Subcutaneous abdominal adipose tissue (tissue), 5 donors: ENCODE measurements at regions not wholly inside any gene's neighbourhood (a gene's known extent, or its start where the extent isn't known, plus 50 kb on each side); places are given as distances from the start of the nearest gene placed in this dataset.

Experiments used
- H3K27ac ChIP-seq: one replicate; pipeline ENCODE4 v1.7.0; 2013; ENCODE audit warnings: low read depth, mild to moderate bottlenecking, inconsistent platforms, low read length, moderate library complexity
- H3K27me3 ChIP-seq, 5 donors: one replicate each; pipeline ENCODE4 v1.7.0; 2013; ENCODE audit warnings: low read length in 5 of 5, inconsistent platforms in 1 of 5; ENCODE audit not compliant: control insufficient read depth in 5 of 5, insufficient read depth in 4 of 5
- H3K36me3 ChIP-seq, 5 donors: one replicate each; pipeline ENCODE4 v1.7.0; 2013; ENCODE audit warnings: low read length in 5 of 5; ENCODE audit not compliant: control insufficient read depth in 5 of 5, insufficient read depth in 5 of 5
- H3K4me1 ChIP-seq, 5 donors: one replicate each; pipeline ENCODE4 v1.7.0; 2013; ENCODE audit warnings: low read length in 5 of 5, mild to moderate bottlenecking in 3 of 5, moderate library complexity in 1 of 5; ENCODE audit not compliant: control insufficient read depth in 5 of 5, insufficient read depth in 5 of 5
- H3K4me3 ChIP-seq, 5 donors: one replicate each; pipeline ENCODE4 v1.7.0; 2013; ENCODE audit warnings: low read length in 5 of 5, low read depth in 1 of 5
- H3K9ac ChIP-seq, 5 donors: one replicate each; pipeline ENCODE4 v1.7.0; 2013; ENCODE audit warnings: low read length in 5 of 5, mild to moderate bottlenecking in 4 of 5, moderate library complexity in 3 of 5
- H3K9me3 ChIP-seq, 5 donors: one replicate each; pipeline ENCODE4 v1.7.0; 2013; ENCODE audit warnings: low read length in 5 of 5; ENCODE audit not compliant: control insufficient read depth in 5 of 5
- donor health status: healthy.
- donor health status: healthy.
- donor health status: healthy.
- donor health status: healthy.
- donor health status: healthy.

DNA sequence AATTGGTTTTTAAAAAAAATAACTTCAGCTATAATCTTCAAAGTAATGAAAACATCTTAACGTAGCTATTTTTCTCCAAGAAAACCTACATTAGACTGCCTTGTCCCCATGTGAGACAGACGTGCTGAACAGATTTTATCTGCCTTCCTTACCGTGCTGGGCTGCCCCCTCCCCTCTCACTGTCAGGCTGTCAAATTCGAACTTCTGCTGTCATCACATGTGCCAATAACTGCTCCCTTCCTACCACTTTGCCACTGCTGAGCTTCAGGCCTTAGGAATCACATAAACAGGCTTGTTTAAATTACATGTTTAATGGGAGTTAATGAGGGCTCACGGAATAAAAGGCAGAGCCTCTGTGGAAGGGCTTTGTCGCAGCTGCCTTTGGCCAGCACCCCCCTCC, 77.0 kb upstream of the NHSL1 start:
- Histone ChIP-seq H3K27ac (no peak overlapping the region), H3K9me3 (no peaks in the 10 kb centered on the region), H3K4me1 (peaks cover 0 to 14% (median 10%) of the 10 kb centered on the region in 5 donors), H3K4me3 (no peak overlapping the region), H3K27me3 (no peaks in the 10 kb centered on the region), H3K36me3 (no peaks in the 10 kb centered on the region), H3K9ac (no peak overlapping the region)

DNA sequence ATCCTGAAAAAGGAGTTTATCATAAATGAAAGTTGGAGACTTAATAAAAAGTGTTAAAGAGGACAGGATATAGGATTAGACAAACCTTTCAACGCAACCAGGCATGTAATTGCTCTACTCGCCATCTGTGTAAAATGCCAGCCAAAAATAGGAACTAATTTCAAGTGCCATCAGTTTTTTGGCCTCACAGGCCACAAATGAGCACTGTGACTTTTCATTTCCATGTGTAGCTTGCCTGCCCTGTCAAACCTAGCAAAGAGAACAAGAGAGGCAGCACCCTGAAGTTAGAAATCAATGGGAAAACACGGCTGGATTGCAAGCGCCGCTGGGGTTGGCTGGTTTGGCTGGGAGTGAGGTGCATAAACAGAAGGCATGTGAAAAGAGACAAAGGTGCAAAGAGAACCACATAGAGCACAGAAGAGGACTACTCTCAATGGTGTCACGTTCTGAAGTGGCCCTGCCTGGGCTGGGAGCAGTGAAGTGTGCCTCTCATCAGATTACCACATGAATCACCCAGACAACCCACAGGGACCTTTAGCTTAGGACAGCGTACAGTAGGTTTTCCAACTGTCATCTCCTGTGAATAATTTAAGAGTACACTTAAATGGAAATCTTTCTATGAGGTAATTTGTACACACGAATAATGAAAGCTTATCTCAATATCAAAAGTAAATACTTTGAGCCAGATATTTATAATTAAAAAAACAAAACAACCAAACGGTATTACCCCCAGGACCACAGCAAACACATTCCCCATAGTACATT, 78.0 kb upstream of the NHSL1 start:
- Histone ChIP-seq H3K27ac (no peak overlapping the region), H3K27me3 (no peaks in the 10 kb centered on the region), H3K36me3 (no peaks in the 10 kb centered on the region)

DNA sequence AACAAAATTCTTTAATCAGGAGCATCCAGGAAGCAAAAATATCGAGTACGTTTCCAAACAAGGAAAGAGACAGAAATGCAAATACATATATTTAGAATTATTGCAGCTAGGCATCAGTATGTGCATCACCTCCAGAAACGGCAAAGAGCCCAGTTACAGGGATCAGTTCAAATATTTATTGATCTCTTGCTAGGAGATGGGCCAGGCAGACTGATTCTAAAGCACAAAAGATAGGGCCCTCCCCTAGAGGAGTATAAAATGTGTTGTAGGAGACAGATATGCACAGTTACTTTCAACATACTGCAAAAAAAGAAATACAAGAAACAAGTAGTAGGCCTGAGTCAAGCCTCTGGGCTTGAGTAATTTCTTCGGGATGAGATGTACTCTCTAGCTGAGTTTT, 80.7 kb upstream of the NHSL1 start:
- Histone ChIP-seq H3K4me3 (no peak overlapping the region), H3K4me1 (no peaks in the 10 kb centered on the region), H3K27me3 (no peaks in the 10 kb centered on the region), H3K36me3 (no peaks in the 10 kb centered on the region), H3K9me3 (no peaks in the 10 kb centered on the region), H3K9ac (no peak overlapping the region), H3K27ac (no peak overlapping the region)

More for the DNA sequence above, 78.0 kb upstream of the NHSL1 start:
- Histone ChIP-seq H3K9me3 (no peaks in the 10 kb centered on the region), H3K9ac (no peak overlapping the region), H3K4me1 (peaks cover 0 to 6% (median 1%) of the 10 kb centered on the region in 5 donors), H3K4me3 (no peak overlapping the region)

- no peaks in the 10 kb centered on the region for H3K9me3 ChIP-seq
- no peak overlapping the region for H3K4me3 ChIP-seq
- H3K27me3 ChIP-seq = no peaks in the 10 kb centered on the region
- H3K9ac ChIP-seq = no peak overlapping the region
- no peaks in the 10 kb centered on the region for H3K36me3 ChIP-seq
- H3K4me1 ChIP-seq = no peaks in the 10 kb centered on the region
- H3K27ac ChIP-seq = no peak overlapping the region
Measured at GRCh38 chr6:138580801-138581200, 81.5 kb upstream of the NHSL1 start.

- no peaks in the 10 kb centered on the region for H3K4me1 ChIP-seq
- no peak overlapping the region for H3K9ac ChIP-seq
- H3K27ac ChIP-seq = no peak overlapping the region
- no peaks in the 10 kb centered on the region for H3K9me3 ChIP-seq
- no peak overlapping the region for H3K4me3 ChIP-seq
- no peaks in the 10 kb centered on the region for H3K27me3 ChIP-seq
- H3K36me3 ChIP-seq = no peaks in the 10 kb centered on the region
Measured at GRCh38 chr6:138582573-138582972, 83.3 kb upstream of the NHSL1 start.

- Histone ChIP-seq H3K4me1 (peaks cover 0 to 5% (median 0%) of the 10 kb centered on the region in 5 donors), H3K9me3 (no peaks in the 10 kb centered on the region), H3K36me3 (no peaks in the 10 kb centered on the region), H3K9ac (no peak overlapping the region), H3K4me3 (no peak overlapping the region), H3K27ac (no peak overlapping the region), H3K27me3 (no peaks in the 10 kb centered on the region)
Measured at GRCh38 chr6:138586638-138587037, 87.3 kb upstream of the NHSL1 start.

GRCh38 chr6:138588805-138589434, 89.6 kb upstream of the NHSL1 start:
- Histone ChIP-seq H3K4me3 (no peak overlapping the region), H3K4me1 (peaks cover 2 to 17% (median 11%) of the 10 kb centered on the region in 5 donors), H3K27me3 (no peaks in the 10 kb centered on the region), H3K27ac (no peak overlapping the region), H3K9me3 (no peaks in the 10 kb centered on the region), H3K9ac (no peak overlapping the region), H3K36me3 (no peaks in the 10 kb centered on the region)

DNA sequence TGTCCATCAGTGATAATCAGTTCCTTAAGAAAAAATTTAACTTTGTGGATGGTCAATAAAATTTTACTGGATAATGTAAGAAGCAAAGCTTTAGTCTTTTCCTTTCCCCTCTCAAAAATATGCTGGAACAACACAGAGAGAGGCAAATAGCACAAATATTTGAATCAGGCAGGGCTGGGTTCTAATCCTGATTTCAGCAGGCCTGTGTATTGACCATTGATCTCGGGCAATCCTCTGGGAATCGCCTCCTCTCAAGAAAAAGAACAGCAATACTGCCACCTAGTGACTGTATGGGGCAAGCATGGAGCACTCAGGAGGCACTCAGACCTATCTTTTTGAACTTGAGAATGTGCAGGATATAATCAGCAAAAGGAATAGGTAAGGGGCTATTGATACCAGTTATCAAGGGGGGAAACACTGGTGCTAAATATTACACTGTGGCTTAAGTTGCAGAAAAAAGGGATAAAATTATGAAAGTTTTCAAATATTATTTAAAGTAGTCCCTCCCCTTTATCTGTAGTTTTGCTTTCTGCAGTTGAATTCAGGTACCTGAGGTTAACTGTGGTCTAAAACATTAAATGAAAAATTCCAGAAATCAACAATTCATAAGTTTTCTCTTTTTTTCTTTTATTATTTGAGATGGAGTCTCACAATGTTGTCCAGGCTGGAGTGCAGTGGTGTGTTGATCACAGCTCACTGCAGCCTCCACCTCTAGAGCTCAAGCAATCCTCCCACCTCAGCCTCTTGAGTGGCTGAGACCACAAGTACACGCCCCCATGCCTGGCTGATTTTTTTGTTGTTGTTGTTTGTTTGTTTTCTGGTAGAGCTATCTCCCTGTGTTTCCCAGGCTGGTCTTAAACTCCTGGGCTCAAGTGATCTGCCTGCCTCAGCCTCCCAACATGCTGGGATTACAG, 91.8 kb upstream of the NHSL1 start:
- no peaks in the 10 kb centered on the region for H3K27me3 ChIP-seq
- H3K9me3 ChIP-seq = no peaks in the 10 kb centered on the region
- no peaks in the 10 kb centered on the region for H3K36me3 ChIP-seq
- H3K9ac ChIP-seq = no peak overlapping the region
- H3K27ac ChIP-seq = no peak overlapping the region
- H3K4me1 ChIP-seq = peaks cover 2 to 26% (median 18%) of the 10 kb centered on the region in 5 donors
- no peak overlapping the region for H3K4me3 ChIP-seq

GRCh38 chr6:138592749-138593123, 93.4 kb upstream of the NHSL1 start:
- Histone ChIP-seq H3K9ac (peak overlapping the region in 4 of 5 donors; percentile 16 to 63 (median 28)), H3K9me3 (no peaks in the 10 kb centered on the region), H3K4me3 (peak overlapping the region in 3 of 5 donors; percentile 32 to 45 (median 41)), H3K4me1 (peaks cover 2 to 26% (median 18%) of the 10 kb centered on the region in 5 donors), H3K27me3 (no peaks in the 10 kb centered on the region), H3K36me3 (no peaks in the 10 kb centered on the region), H3K27ac (peak overlapping the region; percentile 71)
